CD14-positive monocyte (primary cell): ENCODE measurements at regions not wholly inside any gene's neighbourhood (a gene's known extent, or its start where the extent isn't known, plus 50 kb on each side); places are given as distances from the start of the nearest gene placed in this dataset.

ENCODE experiments used
- DNase-seq, 3 donors: peaks; one replicate each; pipeline ENCODE4 v3.0.0-alpha.2; 2011 to 2022
- H2AFZ ChIP-seq: 2 replicates; pipeline ENCODE4 v1.6.0; 2012; ENCODE audit warnings: mild to moderate bottlenecking, low read depth, low read length, inconsistent platforms; ENCODE audit not compliant: insufficient read depth, poor library complexity, severe bottlenecking
- H3K27ac ChIP-seq, 2 donors: 1 replicate in 1 of 2; 2 replicates in 1 of 2; pipeline ENCODE4 v1.5.1; 2012 to 2013; ENCODE audit warnings: low read length in 2 of 2, control low read depth in 1 of 2, inconsistent platforms in 1 of 2, low read depth in 1 of 2, mild to moderate bottlenecking in 1 of 2
- H3K27me3 ChIP-seq, 2 donors: one replicate each; pipeline versions ENCODE4 v1.6.0 to v1.6.1; 2011 to 2013; ENCODE audit warnings: low read length in 2 of 2; ENCODE audit not compliant: control insufficient read depth in 2 of 2, insufficient read depth in 2 of 2
- H3K36me3 ChIP-seq, 2 donors: replicated peaks in 1 of 2; 1 replicate in 1 of 2; 2 replicates in 1 of 2; pipeline versions ENCODE4 v1.5.1 to v1.6.1; 2012 to 2013; ENCODE audit warnings: low read length in 2 of 2, control low read depth in 1 of 2, inconsistent platforms in 1 of 2, mild to moderate bottlenecking in 1 of 2; ENCODE audit not compliant: insufficient read depth in 2 of 2, control insufficient read depth in 1 of 2
- H3K4me1 ChIP-seq, 2 donors: 1 replicate in 1 of 2; 2 replicates in 1 of 2; pipeline versions ENCODE4 v1.5.1 to v1.6.1; 2012 to 2013; ENCODE audit warnings: low read length in 2 of 2, control low read depth in 1 of 2, inconsistent platforms in 1 of 2, mild to moderate bottlenecking in 1 of 2, moderate library complexity in 1 of 2; ENCODE audit not compliant: insufficient read depth in 2 of 2, control insufficient read depth in 1 of 2
- H3K4me2 ChIP-seq: replicated peaks from 2 replicates; pipeline ENCODE3; 2012; ENCODE audit warnings: low read length, moderate library complexity, mild to moderate bottlenecking; ENCODE audit not compliant: poor library complexity, severe bottlenecking; ENCODE audit errors: extremely low read depth
- H3K4me3 ChIP-seq, 3 experiments: fragments of 200-600 bp in 1 of 3; sonication (generic) in 1 of 3; replicated peaks in 1 of 3; 1 replicate in 2 of 3; 2 replicates in 1 of 3; pipeline ENCODE4 v1.5.1; 2011 to 2013; ENCODE audit warnings: low read length in 3 of 3, mild to moderate bottlenecking in 3 of 3, control low read depth in 2 of 3, low read depth in 2 of 3, inconsistent platforms in 1 of 3, moderate library complexity in 1 of 3
- H3K79me2 ChIP-seq: 2 replicates; pipeline ENCODE4 v1.6.0; 2012; ENCODE audit warnings: mild to moderate bottlenecking, control low read depth, inconsistent platforms, low read length, moderate library complexity; ENCODE audit not compliant: insufficient read depth
- H3K9ac ChIP-seq: 2 replicates; pipeline ENCODE4 v1.6.0; 2017; ENCODE audit warnings: low read length, mild to moderate bottlenecking; ENCODE audit not compliant: insufficient read depth, poor library complexity, severe bottlenecking
- H3K9me3 ChIP-seq, 2 donors: replicated peaks in 1 of 2; 1 replicate in 1 of 2; 2 replicates in 1 of 2; pipeline versions ENCODE4 v1.5.1 to v1.6.1; 2012 to 2013; ENCODE audit warnings: low read length in 2 of 2, control low read depth in 1 of 2; ENCODE audit not compliant: control insufficient read depth in 1 of 2, insufficient read depth in 1 of 2
- H4K20me1 ChIP-seq: 2 replicates; pipeline ENCODE4 v1.6.0; 2012; ENCODE audit warnings: mild to moderate bottlenecking, low read length, control low read depth, moderate library complexity; ENCODE audit not compliant: insufficient read depth
- H3K27ac Mint-ChIP-seq, 7 donors: one replicate each; pipeline ENCODE4 v1.8.0; 2020; ENCODE audit warnings: mild to moderate bottlenecking in 7 of 7, mixed read lengths in 7 of 7, moderate library complexity in 6 of 7, inconsistent platforms in 2 of 7
- H3K27me3 Mint-ChIP-seq, 3 donors: one replicate each; pipeline ENCODE4 v1.8.0; 2021 to 2022; ENCODE audit warnings: low read depth in 3 of 3, mild to moderate bottlenecking in 3 of 3, mixed read lengths in 3 of 3, moderate library complexity in 3 of 3, inconsistent platforms in 1 of 3
- H3K36me3 Mint-ChIP-seq, 2 donors: one replicate each; pipeline ENCODE4 v1.8.0; 2020; ENCODE audit warnings: mixed read lengths in 2 of 2, inconsistent platforms in 1 of 2, mild to moderate bottlenecking in 1 of 2
- H3K4me1 Mint-ChIP-seq: one replicate; pipeline ENCODE4 v1.8.0; 2020; ENCODE audit warnings: mild to moderate bottlenecking, mixed read lengths
- H3K4me3 Mint-ChIP-seq, 2 donors: one replicate each; pipeline ENCODE4 v1.8.0; 2020; ENCODE audit warnings: mild to moderate bottlenecking in 2 of 2, mixed read lengths in 2 of 2, moderate library complexity in 1 of 2
- H3K9me3 Mint-ChIP-seq, 7 donors: one replicate each; pipeline ENCODE4 v1.8.0; 2020 to 2022; ENCODE audit warnings: mixed read lengths in 7 of 7, mild to moderate bottlenecking in 6 of 7, moderate library complexity in 6 of 7, inconsistent platforms in 2 of 7
- CTCF ChIP-seq: fragments of 200-600 bp; IDR thresholded peaks from one replicate; pipeline ENCODE4 v1.8.0; 2022; ENCODE audit warnings: antibody characterized with exemption, mild to moderate bottlenecking
- WGBS: methylation state at CpG from one replicate; pipeline ENCODE4 v1.1.5; 2013; ENCODE audit warnings: missing lambda C conversion rate; ENCODE audit not compliant: insufficient coverage; 5-methylcytosine and 5-hydroxymethylcytosine counted together
- intact Hi-C, 2 donors: fragments of 100-400 bp; cut with micrococcal nuclease; formaldehyde crosslinking; loops; one replicate each; pipeline versions ENCODE4 v1.15.0 to v1.15.1; 2023

- H3K27me3 ChIP-seq, result no peaks in the 10 kb centered on the region
- intact Hi-C loops, result no loop called here
- no peak overlapping the region for H3K9ac ChIP-seq
- H3K4me3 Mint-ChIP-seq, result no peak overlapping the region
- H3K27ac Mint-ChIP-seq, result no peak overlapping the region
- no peaks in the 10 kb centered on the region for H3K4me1 Mint-ChIP-seq
- no CpG with 5 or more reads among the region's 1 CpG for WGBS
- H3K27ac ChIP-seq, result no peak overlapping the region
- no peak for TF ChIP-seq CTCF
- H3K9me3 Mint-ChIP-seq, result peaks cover 6 to 28% (median 13%) of the 10 kb centered on the region in 7 donors
- H3K4me1 ChIP-seq, result no peaks in the 10 kb centered on the region
- no peak for DNase-seq
- no peaks in the 10 kb centered on the region for H3K36me3 ChIP-seq
- H4K20me1 ChIP-seq, result no peaks in the 10 kb centered on the region
- no peak overlapping the region for H2AFZ ChIP-seq
- no peak overlapping the region for H3K4me2 ChIP-seq
- H3K9me3 ChIP-seq, result peaks cover 35 to 43% of the 10 kb centered on the region in 2 donors
- no peaks in the 10 kb centered on the region for H3K27me3 Mint-ChIP-seq
- H3K79me2 ChIP-seq, result no peaks in the 10 kb centered on the region
- no peaks in the 10 kb centered on the region for H3K36me3 Mint-ChIP-seq
- H3K4me3 ChIP-seq, result no peak overlapping the region
Measured at GRCh38 chr5:15447209-15447608, 52.8 kb upstream of the FBXL7 start.

DNA sequence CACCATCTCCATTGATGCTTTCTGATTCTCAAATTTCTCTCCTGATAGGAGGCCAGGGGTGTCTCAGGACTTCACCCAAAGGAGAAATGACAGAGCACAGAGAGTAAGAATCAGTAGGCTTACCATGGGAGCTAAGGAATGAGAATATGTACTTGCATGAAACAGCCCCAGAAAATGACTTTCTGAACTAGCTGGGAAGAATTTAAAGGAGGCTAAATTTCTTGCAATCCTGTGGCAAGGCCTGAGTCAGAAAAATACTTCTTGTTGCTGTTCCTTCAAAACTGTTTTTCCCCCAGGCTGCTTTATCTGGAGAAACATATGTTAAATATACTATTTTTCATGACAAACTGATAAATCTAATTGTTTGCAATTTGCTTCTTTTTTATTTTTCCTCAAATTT lies 53.4 kb upstream of the FBXL7 start:
- Mint-ChIP-seq H3K27ac (no peak overlapping the region), H3K27me3 (no peaks in the 10 kb centered on the region), H3K4me3 (no peak overlapping the region), H3K4me1 (no peaks in the 10 kb centered on the region), H3K36me3 (no peaks in the 10 kb centered on the region), H3K9me3 (peaks cover 4 to 26% (median 12%) of the 10 kb centered on the region in 7 donors)
- Histone ChIP-seq H3K79me2 (no peaks in the 10 kb centered on the region), H3K27me3 (no peaks in the 10 kb centered on the region), H3K9me3 (peaks cover 28 to 38% of the 10 kb centered on the region in 2 donors), H2AFZ (no peak overlapping the region), H3K9ac (no peak overlapping the region), H3K4me3 (no peak overlapping the region), H3K36me3 (no peaks in the 10 kb centered on the region), H3K4me2 (no peak overlapping the region), H3K4me1 (no peaks in the 10 kb centered on the region), H3K27ac (no peak overlapping the region), H4K20me1 (no peaks in the 10 kb centered on the region)
- intact Hi-C loops, result no loop called here
- no peak for DNase-seq
- TF ChIP-seq CTCF, result no peak
